ENCODE measurements at regions not wholly inside any gene's neighbourhood (a gene's known extent, or its start where the extent isn't known, plus 50 kb on each side); places are given as distances from the start of the nearest gene placed in this dataset.
A peak's percentile ranks its signal among the peaks of the same experiment; 100 is the strongest.
"Not testable (repeated sequence)": the region's sequence is repeated elsewhere in the genome, so short reads cannot be mapped to it uniquely, and the experiment has no call there.

DNA sequence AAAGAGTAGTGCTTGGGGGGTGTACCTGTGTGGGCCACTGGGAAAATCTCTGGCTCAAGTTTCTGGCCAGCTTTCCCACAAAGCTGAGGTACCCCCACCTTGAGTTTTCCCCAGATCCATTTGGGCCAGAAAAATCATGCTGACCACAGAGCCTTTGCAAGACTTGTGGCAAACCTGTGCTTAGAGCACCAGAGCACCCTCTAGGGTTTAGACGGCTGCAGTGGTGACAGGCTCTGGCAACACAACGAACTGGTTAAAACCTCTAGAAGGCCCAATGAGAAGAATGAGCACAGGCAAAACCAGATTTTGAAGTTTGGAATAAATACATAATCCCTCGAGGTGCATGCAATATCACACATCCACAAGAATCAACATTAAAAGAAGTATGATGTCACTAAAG lies 290.7 kb upstream of the FOLH1 start:
- DNase-seq (ENCODE audit: low spot score): no peak

GRCh38 chr11:49505231-49505630 lies 296.8 kb upstream of the FOLH1 start:
- DNase-seq (ENCODE audit: low spot score): no peak

DNA sequence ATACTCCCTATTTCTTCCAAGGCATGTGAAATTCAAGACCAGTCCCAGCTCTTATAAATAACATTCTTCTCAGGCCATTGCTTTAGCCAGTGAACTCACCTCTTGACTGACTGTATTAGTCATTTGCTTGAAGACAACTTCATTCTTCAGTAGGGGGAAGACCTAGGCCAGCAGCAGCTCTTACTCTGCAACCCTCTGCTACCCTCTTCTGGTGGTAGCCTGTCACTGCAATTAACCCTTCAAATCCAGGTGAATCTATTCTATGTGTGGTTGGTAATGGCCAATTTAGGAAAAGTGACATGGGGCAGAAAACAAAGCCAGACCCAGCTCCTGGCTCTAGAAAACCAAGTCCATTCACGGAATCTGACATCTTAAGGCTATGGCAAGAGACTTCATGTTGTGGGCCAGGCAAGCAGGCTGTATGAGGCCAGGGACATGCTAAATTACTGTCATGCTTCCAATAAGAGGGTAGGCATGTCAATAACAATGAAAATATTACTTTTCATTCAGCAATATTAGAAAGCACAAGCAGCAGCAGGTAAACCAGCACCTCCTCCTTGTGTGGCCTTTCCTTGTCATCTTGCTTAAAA lies 317.9 kb upstream of the FOLH1 start:
- DNase-seq (ENCODE audit: low spot score): peak; percentile 13

DNA sequence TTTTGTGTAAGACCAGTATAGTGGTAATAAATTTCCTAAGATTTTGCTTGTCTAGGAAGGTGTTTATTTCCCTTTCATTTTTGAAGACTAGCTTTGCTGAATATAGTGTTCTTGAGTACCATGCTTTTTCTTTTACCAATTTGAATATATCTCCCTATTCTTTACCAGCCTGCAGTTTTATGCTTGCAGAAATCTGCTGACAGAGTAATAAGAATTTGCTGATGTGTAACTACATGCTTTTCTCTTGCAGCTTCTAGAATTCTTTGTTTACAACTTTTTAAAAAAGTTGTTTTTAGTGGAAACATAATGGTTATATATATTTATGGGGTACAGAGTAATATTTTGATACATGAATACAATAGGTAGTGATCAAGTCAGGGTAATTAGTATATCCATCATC lies 324.8 kb upstream of the FOLH1 start:
- DNase-seq (ENCODE audit: low spot score): no peak

DNA sequence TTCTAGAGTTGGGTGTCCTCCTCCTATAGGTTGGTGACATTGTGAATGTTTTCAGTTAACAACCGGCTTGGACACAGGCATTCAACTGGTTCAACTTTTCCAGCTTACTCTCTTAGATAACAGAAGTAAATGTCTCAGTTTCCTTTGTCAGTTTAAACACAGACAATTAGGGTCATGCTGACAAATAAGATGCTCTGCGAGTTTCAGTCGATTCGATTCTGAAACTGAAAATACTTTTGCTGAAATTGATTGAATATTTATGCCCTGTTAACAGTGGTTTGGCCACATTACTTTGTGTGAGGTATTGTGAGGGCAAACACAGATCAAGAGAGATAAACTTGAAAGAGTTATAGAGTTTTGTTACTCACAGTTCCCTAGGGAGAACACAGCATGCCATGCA lies 330.5 kb upstream of the FOLH1 start:
- not testable (repeated sequence) for DNase-seq (ENCODE audit: low spot score)

DNA sequence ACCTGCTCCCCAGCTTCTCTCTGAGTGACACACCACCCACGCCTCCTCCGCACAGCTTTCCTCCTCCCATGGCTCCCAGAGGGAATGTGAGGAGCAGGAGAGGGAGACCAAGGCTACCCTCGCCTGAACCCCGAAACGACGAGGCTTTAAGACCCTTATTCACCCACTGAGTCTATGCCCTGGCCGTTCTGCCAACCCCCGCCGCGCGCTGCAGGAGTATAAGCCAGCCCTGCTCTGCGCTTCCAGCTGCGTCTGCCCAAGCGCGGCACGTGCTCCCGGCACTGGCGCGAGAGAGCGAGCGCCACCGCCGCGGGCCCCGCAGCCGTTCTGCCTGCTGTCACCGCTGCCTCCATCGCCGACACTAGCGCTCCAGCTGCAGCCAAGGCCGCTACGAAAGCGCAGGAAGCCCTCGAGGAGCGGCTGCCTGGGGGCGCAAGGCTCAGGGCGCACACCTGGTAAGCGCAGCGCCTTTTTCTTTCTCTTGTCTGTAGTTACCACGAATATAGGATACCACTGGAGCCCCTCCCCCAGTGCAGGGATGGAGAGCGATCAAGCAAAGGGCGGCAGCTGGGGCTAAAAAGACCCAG lies 350.0 kb upstream of the FOLH1 start:
- DNase-seq (ENCODE audit: low spot score): not testable (repeated sequence)

- DNase-seq (ENCODE audit: low spot score): not testable (repeated sequence)
These were observed 352.2 kb upstream of the FOLH1 start for GRCh38 chr11:49560593-49560992.

DNA sequence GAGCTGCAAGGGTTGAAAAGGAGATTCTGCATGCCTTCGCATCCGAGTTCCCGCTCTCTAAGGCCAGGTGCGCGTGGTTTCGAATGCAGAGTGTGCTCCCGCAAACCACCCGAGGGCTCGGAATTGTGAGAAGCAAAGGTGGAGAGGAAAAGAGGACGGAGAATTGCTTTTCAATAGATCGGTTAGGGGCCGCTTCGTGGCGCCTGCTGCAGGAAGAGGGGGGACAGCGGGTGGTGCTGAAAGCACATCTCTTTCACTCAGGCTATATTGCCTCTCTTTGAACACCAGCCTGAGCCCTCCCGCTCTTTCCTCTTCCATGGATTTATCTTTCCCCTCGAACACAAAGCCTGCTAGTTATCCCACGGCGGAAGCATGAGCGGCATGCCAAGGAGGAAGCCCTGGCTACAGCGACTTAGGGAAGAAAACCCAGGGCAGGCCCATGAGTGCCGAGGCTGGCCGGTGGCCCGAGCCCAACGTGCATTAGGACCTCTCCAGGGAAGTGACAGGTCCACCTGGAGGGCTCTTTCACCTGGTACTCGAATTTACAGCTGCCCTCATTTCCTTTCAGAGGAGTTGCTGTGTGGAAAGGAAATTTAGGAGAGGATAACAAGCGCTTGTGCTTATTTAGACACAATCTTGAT lies 353.0 kb upstream of the FOLH1 start:
- DNase-seq (ENCODE audit: low spot score): not testable (repeated sequence)

DNA sequence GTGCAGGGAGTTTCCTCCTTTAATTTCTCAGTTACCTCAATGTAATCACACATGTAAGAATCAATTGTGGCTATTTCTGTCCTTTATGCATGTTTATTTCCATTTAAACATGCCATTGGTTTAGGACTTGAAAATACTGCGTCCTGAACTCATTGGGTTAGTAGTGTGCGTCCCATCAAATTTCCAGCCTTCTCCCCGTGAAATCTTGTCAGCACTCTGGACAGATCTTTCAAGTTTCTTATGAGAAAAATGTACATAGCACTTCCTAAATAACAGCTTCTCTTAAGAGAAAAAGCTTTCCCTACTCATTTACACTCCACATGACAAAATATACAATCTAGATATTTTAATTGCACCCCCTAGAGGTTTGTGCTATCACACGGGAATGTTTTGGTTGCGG lies 353.9 kb upstream of the FOLH1 start:
- DNase-seq (ENCODE audit: low spot score): not testable (repeated sequence)

- not testable (repeated sequence) for DNase-seq (ENCODE audit: low spot score)
These were observed 371.1 kb upstream of the FOLH1 start for GRCh38 chr11:49579492-49579891.

DNA sequence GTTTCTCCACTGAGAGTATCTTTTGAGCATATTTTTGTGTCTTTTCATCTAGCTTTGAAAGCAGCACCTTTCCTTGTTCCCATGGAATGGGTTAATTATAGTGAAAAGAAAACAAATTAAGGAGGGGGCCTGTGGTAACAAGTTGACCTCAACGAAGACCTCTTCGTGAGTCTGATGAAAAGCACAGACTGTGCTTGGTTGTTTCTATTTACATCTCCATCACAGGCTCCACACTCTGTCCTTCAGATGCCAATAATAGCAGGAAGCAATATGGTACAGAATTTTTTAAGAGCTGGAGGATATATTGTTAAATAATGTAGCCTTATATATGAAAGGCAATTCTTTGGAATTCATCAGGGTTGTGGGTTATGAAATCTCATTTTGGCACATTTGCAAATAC lies 366.7 kb upstream of the OR4C13 start:
- not testable (repeated sequence) for DNase-seq (ENCODE audit: low spot score)

GRCh38 chr11:49608892-49609291 lies 343.3 kb upstream of the OR4C13 start:
- not testable (repeated sequence) for DNase-seq (ENCODE audit: low spot score)

DNA sequence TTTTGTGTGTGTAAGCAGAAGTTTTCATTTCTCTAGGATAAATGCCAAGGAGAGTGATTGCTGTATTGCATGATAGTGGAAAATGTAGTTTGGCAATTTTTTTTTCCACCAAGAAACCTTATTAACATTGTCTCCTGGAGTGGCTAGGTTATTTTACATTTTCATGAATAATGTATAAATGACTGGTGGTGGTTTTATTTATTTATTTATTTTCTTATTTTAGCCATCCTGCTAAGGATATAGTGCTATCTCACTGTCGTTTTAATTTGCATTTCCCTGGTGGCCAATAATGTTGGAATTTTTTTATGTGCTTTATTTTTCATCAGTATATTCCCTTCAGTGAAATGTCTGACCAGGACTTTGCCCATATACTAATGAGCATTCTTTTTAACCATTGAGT lies 328.3 kb upstream of the OR4C13 start:
- DNase-seq (ENCODE audit: low spot score): not testable (repeated sequence)

GRCh38 chr11:49670705-49671104 lies 281.5 kb upstream of the OR4C13 start:
- not testable (repeated sequence) for DNase-seq (ENCODE audit: low spot score)

DNA sequence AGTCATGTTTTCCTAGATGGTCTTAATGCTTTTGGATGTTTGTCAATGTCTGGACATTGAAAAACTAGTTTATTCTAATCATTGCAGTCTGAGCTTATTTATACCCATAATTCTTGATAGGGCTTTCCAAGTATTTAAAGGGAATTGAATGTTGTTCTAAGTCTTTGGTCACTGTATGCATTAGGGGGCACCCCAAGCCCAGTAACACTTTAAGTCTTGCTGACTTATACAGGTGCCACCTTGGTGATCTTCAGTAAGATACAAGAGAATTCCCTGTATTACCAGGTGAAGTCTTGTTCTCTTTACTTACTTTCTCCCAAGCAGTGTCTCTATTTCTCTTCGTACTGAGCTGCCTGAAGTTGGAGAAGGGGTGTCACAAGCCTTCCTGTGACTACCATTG lies 250.1 kb upstream of the OR4C13 start:
- not testable (repeated sequence) for DNase-seq (ENCODE audit: low spot score)

DNA sequence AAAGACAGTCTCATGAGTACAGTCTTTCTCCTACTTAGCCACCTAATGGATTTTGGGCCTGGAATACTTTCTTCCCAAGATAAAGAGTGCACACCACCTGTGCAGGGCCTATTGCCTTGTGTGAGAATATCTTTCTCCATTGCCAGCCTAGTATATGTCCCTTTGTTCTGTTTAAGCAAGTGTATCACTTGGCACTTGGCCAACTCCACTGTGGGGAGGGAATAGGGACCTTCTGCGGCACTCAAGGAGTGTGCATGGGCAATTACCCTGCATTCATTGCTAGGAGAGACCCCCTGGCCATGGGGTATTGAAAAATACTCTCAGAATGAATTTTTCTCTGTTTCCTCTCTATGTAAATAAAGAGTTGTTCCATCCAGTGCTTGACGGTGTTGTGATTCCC lies 201.7 kb upstream of the OR4C13 start:
- not testable (repeated sequence) for DNase-seq (ENCODE audit: low spot score)

DNA sequence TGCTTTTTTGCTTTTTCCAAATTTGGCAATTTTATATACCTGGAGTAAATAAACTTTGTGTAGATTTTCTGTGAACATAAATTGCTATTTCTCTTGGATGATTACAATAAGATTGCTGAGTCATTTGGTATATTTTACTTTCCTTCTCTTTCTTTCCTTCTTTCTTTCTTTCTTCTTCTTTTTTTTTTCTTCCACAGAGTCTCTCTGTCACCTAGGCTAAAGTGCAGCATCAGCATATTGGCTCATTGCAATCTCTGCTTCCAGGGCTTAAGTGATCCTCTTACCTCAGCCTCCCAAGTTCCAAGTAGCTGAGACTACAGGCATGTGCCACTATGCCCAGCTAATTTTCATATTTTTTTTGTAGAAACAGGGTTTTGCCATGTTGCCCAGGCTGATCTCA lies 201.2 kb upstream of the OR4C13 start:
- not testable (repeated sequence) for DNase-seq (ENCODE audit: low spot score)

DNA sequence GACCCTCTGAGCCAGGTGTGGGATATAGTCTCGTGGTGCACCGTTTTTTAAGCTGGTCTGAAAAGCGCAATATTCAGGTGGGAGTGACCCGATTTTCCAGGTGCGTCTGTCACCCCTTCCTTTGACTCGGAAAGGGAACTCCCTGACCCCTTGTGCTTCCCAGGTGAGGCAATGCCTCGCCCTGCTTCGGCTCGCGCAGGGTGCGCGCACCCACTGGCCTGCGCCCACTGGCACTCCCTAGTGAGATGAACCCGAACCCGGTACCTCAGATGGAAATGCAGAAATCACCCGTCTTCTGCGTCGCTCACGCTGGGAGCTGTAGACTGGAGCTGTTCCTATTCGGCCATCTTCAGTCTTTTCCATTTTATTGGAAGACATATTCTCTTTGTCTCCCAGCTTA lies 171.4 kb upstream of the OR4C13 start:
- DNase-seq (ENCODE audit: low spot score): not testable (repeated sequence)

DNA sequence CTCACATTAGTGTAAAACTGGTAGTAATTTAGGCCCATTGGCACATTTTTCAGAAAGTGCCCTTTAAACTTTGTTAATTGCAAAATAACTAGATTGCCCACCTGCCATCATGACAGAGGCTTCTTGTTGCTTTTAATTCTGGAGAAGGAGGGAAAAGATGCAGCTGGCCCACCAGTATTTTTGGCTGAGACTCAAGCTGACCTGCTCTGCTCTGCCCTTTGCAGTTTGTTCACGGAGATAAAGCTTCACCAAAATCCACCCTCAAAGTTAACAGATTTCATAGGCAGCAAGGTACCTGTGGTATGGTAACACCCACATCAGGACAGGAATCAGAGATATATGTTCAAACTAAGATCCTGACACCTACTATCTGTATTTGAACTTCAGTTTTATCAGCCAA lies 170.2 kb upstream of the OR4C13 start:
- not testable (repeated sequence) for DNase-seq (ENCODE audit: low spot score)

GRCh38 chr11:49783841-49784240 lies 168.3 kb upstream of the OR4C13 start:
- not testable (repeated sequence) for DNase-seq (ENCODE audit: low spot score)

DNA sequence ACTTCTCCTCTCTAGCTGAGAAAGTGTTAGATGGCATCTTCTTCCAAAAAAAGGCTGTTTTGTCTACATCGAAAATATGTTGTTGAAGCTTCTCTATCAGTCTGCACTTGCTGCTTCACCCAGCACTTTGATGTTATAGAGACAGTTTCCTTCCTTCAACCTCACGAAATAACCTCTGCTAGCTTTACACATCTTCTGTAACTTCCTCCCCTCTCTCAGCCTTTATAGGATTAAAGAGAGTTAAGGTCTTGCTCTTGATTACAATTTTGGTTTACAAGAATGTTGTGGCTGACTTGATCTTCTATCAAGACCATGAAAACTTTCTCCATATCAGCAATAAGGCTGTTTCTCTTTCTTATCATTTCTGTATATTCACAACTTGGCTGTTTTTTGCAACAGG lies 162.4 kb upstream of the OR4C13 start:
- not testable (repeated sequence) for DNase-seq (ENCODE audit: low spot score)

DNA sequence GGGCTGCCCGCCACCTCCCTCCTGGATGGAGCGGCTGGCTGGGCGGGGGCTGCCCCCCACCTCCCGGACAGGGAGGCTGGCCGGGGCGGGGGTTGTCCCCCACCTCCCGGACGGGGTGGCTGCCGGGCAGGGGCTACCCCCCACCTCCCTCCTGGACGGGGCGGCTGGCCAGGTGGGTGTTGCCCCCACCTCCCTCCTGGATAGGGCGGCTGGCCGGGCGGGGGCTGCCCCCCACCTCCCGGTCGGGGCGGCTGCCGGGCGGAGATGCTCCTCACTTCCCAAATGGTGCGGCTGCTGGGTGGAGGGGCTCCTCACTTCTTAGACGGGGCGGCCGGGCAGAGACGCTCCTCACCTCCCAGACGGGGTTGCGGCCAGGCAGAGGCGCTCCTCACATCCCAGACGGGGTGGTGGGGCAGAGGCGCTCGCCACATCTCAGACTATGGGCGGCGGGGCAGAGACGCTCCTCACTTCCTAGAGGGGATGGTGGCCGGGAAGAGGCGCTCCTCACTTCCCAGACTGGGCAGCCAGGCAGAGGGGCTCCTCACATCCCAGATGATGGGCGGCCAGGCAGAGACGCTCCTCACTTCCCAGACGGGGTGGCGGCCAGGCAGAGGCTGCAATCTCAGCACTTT lies 153.9 kb upstream of the OR4C13 start:
- not testable (repeated sequence) for DNase-seq (ENCODE audit: low spot score)
